GM18498 (cell line): ENCODE measurements at regions not wholly inside any gene's neighbourhood (a gene's known extent, or its start where the extent isn't known, plus 50 kb on each side); places are given as distances from the start of the nearest gene placed in this dataset.
"Not testable (repeated sequence)": the region's sequence is repeated elsewhere in the genome, so short reads cannot be mapped to it uniquely, and the experiment has no call there.

ENCODE experiments used
- ATAC-seq: cut with Tn5 transposase; IDR thresholded peaks from one replicate; pipeline ENCODE4 v1.9.1; 2021; ENCODE audit warnings: mild to moderate bottlenecking, moderate library complexity; ENCODE audit not compliant: unreplicated experiment

DNA sequence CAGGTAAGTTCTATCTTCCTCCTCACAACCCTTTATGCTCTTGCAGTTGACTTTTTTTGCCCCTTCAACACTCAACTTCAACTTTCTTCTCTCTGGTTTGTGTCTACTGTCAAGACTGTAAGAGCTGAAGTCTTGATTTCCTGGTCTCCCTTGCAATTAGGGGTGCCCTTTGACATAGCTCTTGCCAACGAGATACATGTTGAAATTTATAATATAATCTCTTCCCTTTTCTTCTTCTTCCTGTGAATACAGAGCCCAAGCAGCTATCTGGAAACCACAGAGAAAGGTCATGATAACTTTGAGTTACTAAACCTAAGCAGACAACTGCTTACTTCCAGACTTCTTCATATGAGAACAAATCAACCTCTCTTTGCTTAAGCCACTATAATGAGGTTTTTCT is 163.5 kb downstream of the MC4R start:
- ATAC-seq, result no peak

DNA sequence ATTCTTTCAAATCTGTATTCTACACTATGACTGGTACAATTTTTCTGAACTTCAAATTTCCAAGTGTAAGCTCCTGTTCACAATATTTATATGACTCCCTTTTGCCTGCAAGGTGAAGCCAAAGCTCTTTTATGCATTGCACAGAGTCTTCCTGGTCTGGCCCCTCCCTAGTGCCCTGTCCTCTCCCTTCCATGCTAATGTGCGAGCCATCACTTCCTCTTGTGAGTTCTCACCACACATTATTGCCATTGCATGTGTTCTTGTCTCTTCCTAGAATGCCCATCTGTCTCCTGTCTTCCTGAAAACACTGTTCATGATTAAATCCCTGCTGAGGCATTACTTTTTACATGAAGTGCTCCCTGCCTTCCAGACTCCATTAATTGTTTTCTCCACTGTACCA is 169.9 kb downstream of the MC4R start:
- ATAC-seq, result no peak

- no peak for ATAC-seq
These were observed 172.0 kb downstream of the MC4R start for GRCh38 chr18:60200558-60200957.

DNA sequence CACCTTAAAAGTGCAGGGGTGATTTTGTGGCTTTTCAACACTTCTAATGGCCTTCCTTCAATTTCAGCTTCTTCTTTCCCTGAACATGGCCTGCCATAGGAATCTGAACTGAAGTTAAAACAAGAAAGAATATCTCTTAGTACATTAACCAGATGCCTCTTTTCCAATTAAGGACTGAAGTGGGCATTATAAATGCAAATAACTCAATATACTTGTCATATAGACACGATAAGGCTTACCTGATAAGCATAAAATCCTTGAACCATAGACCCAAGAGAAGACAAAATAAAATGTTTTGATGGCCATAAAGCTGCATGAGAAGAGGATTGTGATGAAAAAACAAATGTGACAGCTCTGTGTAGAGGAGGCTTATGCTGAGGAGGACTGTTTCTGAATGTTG is 173.1 kb downstream of the MC4R start:
- ATAC-seq, result no peak

- ATAC-seq, result no peak
These were observed 174.7 kb downstream of the MC4R start for GRCh38 chr18:60197671-60198462.

DNA sequence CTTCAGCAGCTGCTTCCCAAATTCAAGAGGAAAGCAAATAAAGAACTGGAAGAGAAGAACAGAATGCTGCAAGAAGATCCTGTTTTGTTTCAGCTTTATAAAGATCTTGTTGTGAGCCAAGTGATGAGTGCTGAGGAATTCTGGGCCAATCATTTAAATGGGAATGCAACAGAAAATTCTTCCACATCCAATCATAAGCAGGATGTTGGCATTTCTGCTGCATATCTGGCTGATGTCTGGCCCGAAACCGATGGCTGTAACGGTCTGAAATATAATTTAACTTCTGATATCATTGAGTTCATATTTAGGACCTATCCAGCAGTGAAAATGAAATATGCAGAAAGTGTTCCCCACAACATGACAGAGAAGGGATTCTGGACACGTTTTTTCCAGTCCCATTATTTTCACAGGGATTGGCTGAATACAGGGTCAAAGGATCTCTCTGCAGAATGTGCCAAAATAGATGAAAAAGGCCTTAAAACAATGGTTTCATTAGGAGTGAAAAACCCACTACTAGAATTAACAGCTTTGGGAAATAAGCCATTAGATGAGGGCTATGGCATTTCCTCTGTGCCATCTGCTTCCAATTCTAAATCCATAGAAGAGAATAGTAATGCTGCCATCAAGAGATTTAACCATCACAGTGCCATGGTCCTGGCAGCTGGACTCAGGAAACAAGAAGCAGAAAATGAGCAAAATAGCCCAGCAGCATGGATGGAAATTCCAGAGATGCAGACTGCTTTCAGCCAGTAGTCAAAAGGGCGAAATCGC is 175.6 kb downstream of the MC4R start:
- ATAC-seq, result no peak

DNA sequence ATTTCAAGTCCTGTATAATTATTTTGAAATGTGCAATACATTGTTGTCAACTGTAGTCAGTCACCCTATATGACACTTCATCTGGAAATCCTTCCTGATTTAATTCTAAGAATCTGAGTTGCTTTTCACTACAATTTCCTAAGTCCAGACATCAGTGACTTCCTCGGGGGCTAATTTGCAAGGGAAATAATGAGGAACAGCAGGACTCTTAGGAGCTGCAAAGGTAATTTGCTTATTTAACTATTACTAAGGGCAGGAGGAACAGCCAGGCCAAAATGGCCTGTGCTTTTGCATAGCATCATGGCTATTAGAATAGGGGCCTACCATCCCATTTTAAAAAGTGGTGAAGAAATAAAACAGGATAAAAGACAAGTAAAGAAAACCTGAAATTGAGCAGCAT is 178.8 kb downstream of the MC4R start:
- no peak for ATAC-seq

DNA sequence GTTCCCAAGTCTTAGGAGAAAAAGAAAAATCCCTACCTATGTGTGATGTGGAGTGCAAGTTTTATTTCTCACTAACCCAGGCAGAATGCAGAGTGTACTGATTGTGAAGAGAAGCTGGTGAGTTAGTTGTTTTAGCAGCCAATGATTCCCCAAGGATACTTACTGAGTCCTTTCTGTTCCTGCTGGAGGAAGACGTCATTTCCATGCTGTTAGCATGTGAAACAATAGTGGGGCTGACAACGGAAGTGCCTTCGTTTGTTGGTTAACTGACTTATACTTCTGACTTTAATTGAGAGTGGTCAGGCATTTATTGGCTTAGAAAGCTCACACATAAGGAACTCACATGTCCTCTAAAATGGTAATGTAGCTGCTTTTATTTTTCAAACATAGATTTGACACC is 180.6 kb downstream of the MC4R start:
- no peak for ATAC-seq

GRCh38 chr18:60189856-60190255 is 182.7 kb downstream of the MC4R start:
- ATAC-seq, result no peak

GRCh38 chr18:60188958-60189357 is 183.6 kb downstream of the MC4R start:
- no peak for ATAC-seq

- no peak for ATAC-seq
These were observed 190.4 kb downstream of the MC4R start for GRCh38 chr18:60182223-60182622.

DNA sequence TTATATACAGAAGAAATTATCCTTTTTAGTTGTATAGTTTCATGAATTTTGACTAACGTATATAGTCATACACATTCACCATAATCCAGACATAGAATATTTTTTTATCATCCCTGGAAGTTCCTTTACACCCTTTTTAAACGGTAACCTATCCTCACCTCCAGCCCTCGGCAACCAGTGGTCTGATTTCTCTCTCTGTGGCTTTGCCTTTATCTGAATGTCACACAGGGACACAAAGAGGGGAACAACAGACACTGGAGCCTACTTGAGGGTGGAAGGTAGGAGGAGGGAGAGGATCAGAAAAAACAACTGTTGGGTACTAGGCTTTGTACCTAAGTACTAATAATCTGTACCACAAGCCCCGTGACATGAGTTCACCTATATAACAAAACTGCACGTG is 191.9 kb downstream of the MC4R start:
- no peak for ATAC-seq

DNA sequence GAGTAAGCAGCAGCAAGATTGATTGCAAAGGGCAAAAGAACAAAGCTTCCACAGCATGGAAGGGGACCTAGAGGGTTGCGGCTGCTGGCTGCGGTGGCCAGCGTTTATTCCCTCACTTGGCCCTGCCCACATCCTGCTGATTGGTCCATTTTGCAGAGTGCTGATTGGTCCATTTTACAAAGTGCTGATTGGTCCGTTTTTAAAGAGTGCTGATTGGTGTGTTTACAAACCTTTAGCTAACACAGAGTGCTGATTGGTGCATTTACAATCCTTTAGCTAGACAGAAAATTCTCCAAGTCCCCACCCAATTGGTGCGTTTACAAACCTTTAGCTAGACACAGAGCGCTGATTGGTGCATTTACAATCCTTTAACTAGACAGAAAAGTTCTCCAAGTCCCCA is 194.4 kb downstream of the MC4R start:
- not testable (repeated sequence) for ATAC-seq

DNA sequence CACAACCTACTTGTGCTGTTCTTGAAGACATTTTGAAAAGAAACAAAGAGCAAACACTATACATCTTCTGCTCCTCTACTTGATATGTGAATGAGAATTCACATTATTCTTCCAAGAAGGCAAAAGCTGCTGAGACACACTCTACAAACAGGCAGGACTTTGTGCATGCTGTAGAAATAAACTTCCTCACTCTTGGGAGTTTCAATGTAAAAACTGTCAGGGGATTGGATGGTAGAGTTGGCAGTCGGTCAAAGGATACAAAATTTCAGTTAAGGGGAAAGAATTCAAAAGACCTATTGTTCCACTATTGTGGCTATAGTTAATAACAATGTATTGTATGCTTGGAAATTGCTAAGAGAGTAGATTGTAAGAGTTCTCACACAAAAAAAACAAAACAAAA is 196.3 kb downstream of the MC4R start:
- ATAC-seq, result no peak

GRCh38 chr18:60174832-60175231 is 197.7 kb downstream of the MC4R start:
- no peak for ATAC-seq

DNA sequence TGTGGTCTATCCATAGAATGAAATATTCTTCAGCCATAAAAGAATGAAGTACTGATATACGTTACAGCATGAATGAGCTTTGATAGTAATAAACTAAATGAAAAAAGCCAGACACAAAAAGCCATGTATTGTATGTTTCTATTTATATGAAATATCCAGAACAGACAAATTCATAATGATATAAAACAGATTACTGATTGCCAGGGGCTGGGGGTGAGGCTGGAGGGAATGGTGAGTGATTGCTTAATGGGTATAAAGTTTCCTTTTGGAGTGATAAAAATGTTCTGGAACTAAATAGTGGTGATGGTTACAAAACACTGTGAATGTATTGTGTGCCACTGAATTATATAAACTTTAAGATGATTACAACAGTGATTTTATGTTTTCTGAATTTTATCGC is 200.5 kb downstream of the MC4R start:
- no peak for ATAC-seq

- ATAC-seq, result peak; percentile 76
These were observed 209.0 kb downstream of the MC4R start for GRCh38 chr18:60163622-60164021.

GRCh38 chr18:60162388-60162787 is 210.2 kb downstream of the MC4R start:
- ATAC-seq, result no peak

DNA sequence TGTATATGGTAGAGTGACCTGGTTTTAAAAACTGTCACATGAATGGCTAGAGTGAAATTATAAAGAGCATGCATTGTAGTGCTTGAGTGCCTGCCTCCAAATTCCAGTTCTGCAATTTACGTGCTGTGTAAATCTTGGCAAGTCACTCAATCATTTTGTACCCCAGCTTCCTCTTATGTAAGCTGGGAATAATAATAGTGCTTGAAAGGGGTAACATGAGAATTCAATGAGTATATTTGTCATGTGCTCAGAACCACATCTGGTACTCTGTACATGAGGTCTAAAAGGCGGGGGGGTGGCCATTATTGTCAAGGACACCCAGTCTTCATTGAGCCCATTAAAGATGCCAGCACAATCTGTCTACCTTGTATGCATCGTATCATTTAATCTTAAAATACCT is 214.8 kb downstream of the MC4R start:
- no peak for ATAC-seq

GRCh38 chr18:60153376-60153775 is 219.2 kb downstream of the MC4R start:
- ATAC-seq, result no peak

DNA sequence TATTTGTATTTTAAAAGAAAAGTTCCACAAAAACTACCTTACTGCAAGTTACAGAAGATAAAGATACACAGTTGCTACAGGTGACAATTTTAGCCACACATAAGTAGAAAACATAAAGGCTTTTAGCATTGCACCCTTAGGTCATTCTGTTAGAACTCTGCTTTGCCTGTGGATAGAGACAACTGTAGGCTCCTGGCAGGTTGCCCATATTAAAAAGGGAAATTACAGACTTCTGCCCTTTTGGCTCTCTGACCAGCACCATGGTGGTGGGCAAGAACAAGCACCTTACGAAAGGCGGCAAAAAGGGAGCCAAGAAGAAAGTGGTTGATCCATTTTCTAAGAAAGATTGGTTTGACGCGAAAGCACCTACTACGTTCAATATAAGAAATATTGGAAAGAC is 223.3 kb downstream of the MC4R start:
- ATAC-seq, result no peak

DNA sequence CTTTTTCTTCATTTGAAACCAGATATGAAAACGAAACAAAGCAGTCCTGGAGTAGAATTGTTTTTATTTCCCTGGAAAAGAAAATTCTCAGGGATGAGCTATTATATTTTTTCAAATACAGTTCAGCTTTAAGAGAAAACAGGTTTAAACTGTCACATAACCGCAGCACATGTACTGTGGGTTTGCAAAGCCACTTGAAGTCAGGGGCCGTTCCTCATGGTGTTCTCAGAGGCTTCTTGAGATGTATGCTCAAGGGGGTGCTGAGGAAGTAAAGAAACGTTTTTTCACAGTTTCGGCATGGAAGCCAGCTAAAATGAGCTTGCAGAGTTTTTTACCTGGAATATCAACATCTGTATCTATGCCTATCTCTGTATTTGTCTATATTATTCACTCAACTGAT is 225.3 kb downstream of the MC4R start:
- ATAC-seq, result no peak
